GM19438 (cell line): ENCODE measurements at regions not wholly inside any gene's neighbourhood (a gene's known extent, or its start where the extent isn't known, plus 50 kb on each side); places are given as distances from the start of the nearest gene placed in this dataset.
"Not testable (repeated sequence)": the region's sequence is repeated elsewhere in the genome, so short reads cannot be mapped to it uniquely, and the experiment has no call there.

ENCODE experiments used
- ATAC-seq: cut with Tn5 transposase; IDR thresholded peaks from one replicate; pipeline ENCODE4 v1.9.1; 2021; ENCODE audit warnings: low read depth; ENCODE audit not compliant: unreplicated experiment

DNA sequence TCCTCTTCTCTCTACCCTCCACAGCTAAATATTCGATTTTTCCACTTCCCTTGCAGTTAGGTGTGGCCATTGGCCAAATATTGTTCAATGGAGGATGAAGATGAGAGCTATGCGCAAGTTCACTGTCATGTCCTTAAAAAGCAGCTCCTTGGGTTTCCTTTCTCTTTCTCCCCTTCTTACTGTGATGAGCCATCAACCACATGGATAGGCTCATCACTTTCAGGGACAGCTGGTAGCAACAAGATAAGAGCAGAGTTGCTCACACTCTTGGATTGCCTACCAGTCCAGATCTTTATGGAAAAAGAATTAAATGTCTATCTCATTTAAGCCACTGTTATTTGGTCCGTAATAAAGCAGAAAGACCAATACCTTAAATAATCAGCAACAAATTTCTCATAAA, 377.0 kb downstream of the DDX10 start:
- no peak for ATAC-seq

DNA sequence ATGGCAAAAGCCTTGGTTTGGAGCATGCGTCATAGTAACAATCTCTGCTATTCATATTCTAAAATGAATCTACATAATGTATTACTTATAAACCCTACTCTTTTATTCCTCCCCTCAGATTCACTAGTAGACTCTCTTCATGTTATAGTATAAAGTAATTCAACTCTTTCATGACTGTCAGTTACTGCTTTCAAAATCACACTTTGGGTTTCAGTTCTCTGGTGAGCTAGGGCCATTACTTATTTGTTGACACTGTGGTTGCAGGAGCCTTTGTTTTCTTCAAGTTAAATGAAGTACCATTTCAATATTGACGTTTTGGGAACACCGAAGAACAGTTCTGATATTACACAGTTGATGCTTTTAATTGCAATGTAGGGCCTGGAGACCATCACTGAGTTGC, 378.4 kb downstream of the DDX10 start:
- no peak for ATAC-seq

DNA sequence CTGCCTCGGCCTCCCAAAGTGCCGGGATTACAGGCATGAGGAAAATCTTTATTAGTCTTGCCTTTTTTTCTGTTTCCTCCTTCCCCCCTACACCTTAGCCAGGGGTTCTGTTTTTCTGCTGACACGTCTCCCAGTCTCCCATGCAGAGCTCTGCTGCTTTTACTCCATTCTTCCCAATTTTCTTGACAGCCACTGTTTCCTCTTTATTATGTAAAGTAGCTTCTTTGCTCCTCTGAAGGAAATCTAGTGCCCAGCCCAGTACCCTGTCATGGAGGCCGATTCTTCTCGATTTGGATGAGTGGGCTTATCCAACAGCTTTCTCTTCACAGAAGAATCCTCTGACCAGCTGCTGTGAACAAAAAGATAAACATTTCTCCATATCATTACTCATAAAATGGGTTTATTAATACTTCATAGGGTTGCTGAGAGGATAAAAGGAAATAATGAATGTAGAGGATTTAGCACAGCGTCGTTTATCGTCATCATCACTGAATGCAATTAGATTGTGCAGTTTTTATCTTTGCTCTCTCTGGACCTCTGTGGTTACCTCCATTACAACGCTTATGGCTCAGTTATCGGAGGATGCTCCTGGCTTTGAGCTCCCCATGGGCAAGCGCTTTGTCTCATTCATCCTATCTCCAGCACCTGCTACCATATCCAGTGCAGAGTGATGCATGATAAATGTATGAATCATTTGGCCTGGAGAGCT, 375.6 kb upstream of the C11orf87 start:
- ATAC-seq = no peak

DNA sequence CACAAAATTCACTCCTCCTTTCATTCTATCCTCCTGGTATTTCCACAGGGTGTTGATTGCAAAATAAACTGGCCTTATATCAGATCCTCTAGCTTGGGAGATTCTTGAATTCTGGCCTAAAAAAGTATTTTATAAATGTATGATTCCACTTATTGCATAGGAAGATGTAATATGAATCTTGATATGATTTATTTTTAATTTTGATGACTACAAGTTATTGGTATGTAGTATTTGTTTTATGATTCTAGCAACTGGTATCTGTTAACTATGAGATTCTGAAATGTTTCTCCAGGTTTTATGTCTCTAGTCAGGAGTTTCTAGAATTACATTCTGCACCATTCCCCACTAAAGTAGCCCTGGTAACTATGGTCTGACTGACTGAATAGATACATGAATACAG, 373.9 kb upstream of the C11orf87 start:
- ATAC-seq = no peak

DNA sequence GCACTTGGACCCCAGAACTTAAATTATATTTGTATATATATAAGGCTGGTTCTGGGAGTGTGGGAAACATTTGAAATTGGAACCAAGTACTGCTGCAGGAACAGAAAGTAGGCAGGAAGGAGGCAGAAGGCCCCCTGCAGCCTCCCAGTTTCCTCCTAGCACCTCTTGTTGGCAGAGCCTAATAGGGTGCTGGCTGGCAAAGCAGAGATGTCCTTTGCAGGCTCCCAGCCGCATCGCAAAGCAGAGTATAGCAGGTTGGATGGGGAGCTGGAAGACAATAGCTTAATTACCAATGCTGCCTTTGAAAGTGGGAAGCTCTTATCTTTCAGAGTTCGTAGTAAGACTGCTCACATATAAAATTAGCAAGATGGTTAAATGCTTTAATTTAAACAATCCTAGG, 370.8 kb upstream of the C11orf87 start:
- ATAC-seq = no peak

DNA sequence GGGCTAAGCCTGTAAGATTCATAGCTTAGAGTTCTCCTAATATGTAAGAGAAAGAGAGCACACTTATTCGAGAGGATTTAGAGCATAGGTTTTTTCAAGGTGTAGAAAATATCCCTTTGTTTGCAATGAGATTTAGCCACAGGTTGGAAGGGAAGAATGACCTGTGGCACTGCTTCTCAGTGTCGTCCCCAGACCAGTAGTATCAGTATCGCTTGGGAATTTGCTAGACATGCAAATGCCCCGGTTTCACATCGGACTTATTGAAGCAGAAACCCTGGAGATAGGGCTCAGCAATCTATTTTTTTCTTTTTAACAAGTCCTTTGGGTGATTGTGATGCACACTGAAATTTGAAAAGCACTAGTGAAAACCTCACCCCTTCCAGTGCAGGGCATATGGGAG, 362.6 kb upstream of the C11orf87 start:
- no peak for ATAC-seq

DNA sequence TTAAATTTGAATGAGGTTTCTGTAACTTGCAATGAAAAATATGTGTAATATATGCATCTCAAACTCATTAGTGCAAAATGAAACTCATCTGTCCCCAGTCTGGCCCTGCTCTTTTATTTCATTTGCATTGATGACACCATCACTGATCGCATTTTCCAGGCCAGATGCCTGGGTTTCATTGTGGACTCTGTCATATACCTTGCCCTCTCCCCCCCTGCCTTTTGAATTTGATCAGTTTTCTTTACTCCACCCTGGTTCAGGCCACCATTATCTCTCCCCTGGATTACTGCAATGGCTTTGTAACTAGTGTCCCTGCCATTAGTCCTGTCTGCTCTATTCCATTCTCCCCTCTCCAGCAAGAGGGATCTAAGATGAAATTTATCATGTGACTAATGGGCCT, 360.6 kb upstream of the C11orf87 start:
- ATAC-seq = no peak

DNA sequence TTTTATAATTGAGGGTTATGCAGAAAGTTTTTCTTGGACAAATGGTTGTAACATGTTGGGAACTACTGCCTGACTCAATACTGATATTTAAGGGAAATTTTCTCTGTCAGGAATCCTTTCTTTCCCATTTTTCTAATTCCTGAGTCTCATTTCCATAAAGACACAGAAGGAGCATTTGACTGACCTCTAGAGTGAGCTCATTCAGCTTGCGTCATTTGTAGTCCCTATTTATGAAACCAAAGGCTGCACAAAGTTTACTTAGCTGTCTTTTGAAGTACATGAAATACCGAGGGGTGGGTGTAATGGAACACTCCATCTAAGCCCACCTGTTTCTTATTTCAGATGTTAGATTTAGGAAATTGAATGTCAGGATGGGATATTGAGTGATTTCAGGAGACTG, 359.5 kb upstream of the C11orf87 start:
- ATAC-seq = no peak

DNA sequence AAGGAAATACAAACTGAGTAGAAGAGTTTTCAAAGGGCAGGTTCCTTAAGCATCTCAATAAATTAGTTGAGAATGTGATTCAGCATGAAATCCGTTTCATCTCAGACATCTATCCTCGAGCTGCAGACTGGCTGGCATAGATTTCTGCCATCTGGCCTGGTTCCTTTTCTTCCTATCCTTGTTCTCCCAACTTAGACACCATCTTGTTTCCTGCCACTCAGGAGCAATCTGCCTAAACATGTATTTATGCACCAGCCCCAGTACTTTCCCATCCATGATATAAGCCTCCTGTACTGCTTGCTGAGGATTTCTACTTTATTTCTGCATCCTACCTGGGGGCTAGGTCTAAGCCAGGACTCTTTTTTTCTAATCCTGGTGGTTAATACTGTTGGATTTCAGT, 359.1 kb upstream of the C11orf87 start:
- no peak for ATAC-seq

DNA sequence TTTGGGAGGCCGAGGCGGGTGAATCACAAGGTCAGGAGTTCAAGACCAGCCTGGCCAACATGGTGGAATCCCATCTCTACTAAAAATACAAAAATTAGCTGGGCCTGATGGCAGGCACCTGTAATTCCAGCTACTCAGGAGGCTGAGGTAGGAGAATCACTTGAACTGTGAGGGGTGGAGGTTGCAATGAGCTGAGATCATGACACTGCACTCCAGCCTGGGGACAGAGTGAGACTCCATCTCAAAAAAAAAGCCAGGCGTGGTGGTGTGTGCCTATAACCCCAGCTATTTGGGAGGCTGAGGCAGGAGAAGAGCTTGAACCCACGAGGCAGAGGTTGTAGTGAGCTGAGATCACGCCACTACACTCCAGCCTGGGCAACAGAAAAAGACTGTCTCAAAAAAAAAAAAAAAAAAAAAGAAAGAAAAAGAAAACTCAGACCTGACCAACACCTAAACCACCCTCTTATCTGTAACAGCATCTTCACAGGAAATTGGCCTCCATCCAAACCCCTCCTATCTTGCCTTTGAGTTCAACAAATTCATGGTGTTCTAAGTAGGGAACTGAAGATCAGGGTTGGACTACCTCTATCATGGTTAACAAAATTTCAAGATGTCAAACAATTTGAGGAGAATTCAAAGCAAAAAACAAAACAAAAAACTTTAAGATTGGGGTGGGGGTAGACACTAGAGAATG, 357.2 kb upstream of the C11orf87 start:
- not testable (repeated sequence) for ATAC-seq

DNA sequence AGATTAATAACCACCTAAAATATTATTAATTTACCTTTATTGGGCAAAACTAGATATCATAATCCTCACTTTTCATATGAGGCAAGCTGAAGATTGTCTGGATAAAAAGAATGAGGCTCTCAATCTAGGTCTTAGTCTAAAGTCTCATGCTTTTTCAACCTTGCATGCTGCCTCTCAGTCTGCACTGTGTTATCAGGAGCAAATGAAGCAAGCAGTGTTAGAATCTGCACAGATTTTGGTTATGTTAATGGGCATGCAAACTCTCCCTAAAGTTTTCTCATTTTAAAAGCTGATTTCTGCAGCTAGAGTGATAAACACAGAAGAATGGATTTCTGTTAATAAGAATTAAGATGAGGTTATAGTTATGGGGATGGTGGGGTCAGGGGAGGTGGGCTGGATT, 350.7 kb upstream of the C11orf87 start:
- no peak for ATAC-seq

DNA sequence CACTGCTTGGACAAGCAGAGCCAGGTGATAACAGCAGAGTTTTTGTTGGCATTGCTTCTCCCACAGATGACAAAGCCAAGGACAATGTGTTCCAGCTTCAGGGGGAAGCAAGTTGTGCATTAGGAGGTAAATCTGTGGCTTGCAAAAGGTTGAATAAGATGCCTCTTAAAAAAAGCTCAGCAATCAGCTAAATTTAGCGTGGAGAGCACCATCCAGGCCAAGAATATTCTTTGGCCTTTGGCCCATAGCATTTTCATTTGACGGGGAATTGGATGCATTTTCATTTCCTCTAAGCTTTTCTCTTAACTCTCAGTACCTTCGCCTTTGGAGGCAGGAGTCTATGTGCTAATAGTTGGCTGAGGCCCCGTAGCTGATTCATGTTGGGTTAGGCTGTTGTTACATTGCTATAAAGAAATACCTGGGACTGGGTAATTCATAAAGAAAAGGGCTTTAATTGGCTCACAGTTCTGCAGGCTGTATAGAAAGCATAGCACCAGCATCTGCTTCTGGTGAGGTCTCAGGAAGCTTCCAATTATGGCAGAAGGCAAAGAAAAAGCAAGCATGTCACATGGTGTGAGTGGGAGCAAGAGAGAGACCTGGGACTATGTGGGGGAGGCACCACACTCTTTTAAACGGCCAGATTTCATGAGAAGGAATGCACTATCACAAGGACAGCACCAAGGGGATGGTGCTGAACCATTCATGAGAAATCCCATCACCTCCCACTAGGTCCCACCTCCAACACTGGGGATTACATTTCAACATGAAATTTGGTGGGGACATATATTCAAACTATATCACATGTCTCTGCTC, 350.1 kb upstream of the C11orf87 start:
- no peak for ATAC-seq

DNA sequence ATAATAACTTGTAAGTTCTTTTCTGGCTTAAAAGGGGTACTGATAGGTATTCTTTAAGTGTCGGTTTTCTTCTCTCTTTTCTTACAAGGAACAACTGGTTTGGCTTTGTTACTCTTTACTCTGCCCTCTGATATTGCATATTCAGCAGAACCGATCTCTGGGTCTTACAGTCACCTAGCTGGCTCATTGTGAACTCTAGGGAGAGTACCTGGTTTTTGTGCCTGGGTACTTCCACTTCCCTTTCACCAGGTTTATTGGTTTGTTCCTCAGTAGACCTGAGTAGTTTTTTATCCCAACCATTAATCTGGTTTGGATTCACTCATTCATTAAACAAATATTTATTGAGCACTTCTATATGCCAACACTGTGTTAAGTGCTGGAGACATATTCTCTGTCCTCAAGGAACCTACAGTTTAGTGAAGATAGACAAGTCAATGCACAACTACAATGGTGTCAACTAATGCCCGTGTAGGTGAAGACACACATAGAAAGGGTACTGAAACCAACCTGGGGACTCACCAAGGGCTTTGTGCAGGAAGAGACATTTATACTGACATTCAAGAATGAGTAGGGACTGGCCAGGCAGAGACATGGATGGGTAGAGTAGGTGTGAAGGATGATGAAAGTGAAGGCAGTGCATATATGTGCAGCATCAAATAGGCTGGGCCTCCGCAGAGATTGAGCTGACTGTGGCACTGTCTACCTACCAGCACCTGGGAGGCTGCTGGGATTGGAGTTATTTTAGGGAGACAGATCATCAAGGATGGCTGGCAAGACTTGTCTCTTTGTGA, 348.8 kb upstream of the C11orf87 start:
- no peak for ATAC-seq

DNA sequence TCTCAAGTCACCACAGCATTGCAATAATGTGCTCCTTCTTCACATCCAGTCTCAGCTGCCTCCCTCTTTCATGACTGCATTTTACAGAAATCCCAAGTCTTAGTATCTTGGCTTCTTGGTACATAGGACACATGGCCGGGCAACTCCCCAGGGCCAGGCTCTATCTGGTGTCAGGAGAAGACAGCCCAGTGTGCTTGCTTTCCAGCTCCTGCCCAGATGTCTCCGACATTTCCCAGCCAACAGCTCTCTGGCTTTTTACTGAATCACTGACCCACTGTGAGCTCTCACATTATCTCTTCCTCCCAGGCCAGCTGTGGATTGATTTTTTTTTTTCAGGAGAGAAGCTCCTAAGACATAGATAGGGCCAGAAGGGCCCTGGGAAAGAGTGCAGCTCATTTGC, 346.0 kb upstream of the C11orf87 start:
- no peak for ATAC-seq

DNA sequence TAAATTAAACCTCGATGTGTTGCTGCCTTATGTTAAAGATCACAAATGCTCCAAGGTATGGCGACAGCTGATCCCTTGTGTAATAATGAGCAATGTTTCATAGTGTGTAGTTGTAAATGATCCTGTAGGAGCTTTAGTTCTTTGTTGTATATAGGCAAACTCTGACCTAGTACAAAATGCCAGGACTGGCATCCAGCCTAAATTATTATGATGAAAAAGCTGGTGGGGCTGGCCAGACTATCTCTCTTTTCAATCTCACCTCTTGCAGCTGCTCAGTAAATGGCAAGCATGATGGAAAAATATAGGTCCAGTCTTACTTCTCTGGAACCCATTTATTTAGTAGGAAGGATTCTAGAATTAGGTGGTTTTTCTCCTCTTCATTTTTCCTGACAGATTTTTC, 345.1 kb upstream of the C11orf87 start:
- ATAC-seq = no peak

DNA sequence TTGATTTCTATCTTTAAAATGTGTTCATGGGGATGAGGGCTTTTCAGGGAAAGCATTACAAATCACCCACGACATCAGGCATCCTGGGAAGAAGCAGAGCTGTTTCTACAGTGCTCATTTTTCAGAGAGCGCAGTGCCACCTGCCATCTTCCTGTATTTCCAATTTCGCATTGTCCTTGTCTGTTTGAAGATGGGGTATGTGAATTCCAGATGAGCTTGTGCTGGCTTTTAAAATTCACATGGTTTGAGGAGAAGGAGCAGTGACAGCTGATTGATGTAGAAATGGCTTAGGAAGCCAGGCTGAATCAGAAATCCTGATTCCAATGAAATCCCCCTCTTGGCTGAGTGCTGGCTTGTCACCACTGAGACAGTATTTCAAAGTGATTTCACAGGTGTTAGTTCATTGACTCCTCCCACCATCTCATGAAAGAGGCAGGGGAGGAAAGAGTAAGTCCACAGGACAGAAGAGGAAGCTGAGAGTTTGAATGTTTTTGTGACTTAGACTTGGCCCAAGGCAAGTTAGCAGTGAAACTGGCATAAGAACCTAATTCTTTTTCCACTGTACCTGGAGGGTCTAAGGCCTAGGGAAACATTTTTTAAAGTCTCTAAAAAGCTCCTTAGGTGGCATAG, 344.6 kb upstream of the C11orf87 start:
- no peak for ATAC-seq

DNA sequence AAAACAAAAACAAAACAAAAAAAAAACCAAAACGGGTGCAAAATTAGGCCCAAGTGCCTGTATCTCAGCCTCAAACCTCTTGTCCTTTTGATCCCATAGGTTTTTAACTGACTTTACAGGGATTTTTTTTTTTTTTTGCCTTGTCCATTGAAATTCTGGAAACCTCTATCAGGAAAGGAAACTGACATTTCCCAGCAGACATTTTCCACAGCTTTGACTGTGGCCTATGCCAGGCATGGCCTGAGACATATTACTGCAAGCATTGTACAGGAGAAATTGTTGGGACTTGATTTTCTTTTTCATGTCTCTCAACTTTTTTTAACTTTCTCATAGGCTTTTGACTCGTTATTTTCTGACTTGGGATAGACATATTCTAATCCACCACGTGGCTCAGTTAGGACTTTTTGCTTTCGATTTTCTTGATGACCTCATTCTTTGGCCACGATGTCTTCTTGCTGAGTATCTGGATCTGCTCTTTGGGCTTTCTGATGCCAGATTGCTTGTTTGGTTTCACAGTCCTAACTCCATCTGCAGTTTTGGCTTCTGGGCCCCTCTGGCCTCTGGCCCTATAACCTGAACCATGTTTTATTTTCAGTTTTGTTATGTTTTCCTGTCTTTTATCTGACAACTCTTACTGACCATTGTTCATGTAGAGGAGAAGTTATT, 336.1 kb upstream of the C11orf87 start:
- no peak for ATAC-seq

DNA sequence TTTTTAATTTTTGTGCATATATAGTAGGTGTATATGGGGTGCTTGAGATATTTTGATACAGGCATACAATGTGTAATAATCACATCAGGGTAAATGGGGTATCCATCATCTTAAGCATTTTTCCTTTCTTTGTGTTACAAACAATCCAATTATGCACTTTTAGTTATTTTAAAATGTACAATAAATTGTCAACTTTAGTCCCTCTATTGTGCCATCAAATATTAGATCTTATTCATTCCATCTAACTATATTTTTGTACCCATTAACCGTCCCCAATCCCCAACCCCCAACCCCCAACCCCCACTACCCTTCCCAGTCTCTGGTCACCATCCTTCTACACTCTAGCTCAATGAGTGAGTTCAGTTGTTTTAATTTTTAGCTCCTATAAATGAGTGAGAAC, 335.1 kb upstream of the C11orf87 start:
- no peak for ATAC-seq

DNA sequence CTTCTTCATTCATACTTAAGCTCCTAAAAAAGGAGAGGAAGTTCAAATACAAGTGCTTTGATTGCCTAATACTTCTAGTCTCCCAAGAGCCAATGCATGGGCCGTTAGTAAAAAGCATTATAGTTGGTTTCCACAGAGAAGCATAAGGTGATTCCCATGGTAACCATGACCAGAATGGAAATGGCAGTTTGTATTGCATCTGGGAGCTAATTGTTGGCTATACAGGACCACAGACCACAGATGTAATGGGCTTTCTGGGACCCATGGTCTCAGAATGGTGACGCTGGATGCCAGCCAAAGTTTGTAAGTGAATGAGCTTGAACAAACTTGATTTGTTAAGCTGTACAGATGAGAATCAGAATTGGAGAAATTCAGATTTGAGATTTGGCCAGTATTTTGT, 333.9 kb upstream of the C11orf87 start:
- ATAC-seq = no peak

DNA sequence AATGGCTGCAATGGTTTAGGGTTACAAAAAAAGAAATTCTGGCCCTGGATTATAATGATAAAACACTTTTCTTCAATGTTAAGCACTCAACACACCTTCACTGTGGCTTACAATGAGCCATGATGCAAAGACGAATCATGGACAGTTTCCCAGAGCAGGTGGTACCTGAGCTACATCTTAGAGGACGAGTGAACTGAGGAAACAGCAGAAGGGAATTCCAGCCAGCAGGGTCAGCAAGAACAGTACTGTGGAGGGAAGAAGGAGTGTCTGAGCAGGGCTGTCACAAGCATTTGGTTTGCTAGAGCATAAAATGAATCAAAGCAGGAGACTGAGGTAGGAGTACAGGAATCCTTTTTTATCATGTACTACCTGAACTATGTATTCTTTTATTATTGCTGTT, 332.8 kb upstream of the C11orf87 start:
- ATAC-seq = no peak
